DMS114 treated with DMSO at 0.1 percent for 48 hours (cell line): ENCODE measurements at regions not wholly inside any gene's neighbourhood (a gene's known extent, or its start where the extent isn't known, plus 50 kb on each side); places are given as distances from the start of the nearest gene placed in this dataset.

Source experiments
- DNase-seq: peaks from one replicate; lab custom pipeline; 2025; ENCODE audit not compliant: unreplicated experiment; lab: John Stamatoyannopoulos, UW

GRCh38 chr5:158413122-158413680, 554.3 kb upstream of the CLINT1 start:
- no peak for DNase-seq

- no peak for DNase-seq
Observed at GRCh38 chr5:158410976-158411375, 552.0 kb upstream of the CLINT1 start.

- DNase-seq = no peak
Observed at GRCh38 chr5:158409507-158409906, 550.6 kb upstream of the CLINT1 start.

GRCh38 chr5:158407824-158408195, 548.9 kb upstream of the CLINT1 start:
- no peak for DNase-seq

GRCh38 chr5:158406884-158407823, 548.2 kb upstream of the CLINT1 start:
- DNase-seq = no peak

GRCh38 chr5:158398360-158399201, 539.6 kb upstream of the CLINT1 start:
- DNase-seq = no peak

- no peak for DNase-seq
Observed at GRCh38 chr5:158397278-158397677, 538.3 kb upstream of the CLINT1 start.

GRCh38 chr5:158394102-158394501, 535.2 kb upstream of the CLINT1 start:
- no peak for DNase-seq

- no peak for DNase-seq
Observed at GRCh38 chr5:158393457-158393856, 534.5 kb upstream of the CLINT1 start.

GRCh38 chr5:158392753-158393152, 533.8 kb upstream of the CLINT1 start:
- no peak for DNase-seq

GRCh38 chr5:158390577-158390976, 531.6 kb upstream of the CLINT1 start:
- no peak for DNase-seq

GRCh38 chr5:158389786-158390185, 530.8 kb upstream of the CLINT1 start:
- DNase-seq = no peak

GRCh38 chr5:158388021-158388420, 529.1 kb upstream of the CLINT1 start:
- DNase-seq = no peak

GRCh38 chr5:158387499-158387898, 528.6 kb upstream of the CLINT1 start:
- no peak for DNase-seq

GRCh38 chr5:158385982-158386381, 527.0 kb upstream of the CLINT1 start:
- DNase-seq = no peak

- no peak for DNase-seq
Observed at GRCh38 chr5:158384535-158385481, 525.9 kb upstream of the CLINT1 start.

GRCh38 chr5:158383486-158383885, 524.5 kb upstream of the CLINT1 start:
- no peak for DNase-seq

- DNase-seq = no peak
Observed at GRCh38 chr5:158382473-158382872, 523.5 kb upstream of the CLINT1 start.

GRCh38 chr5:158381614-158382160, 522.7 kb upstream of the CLINT1 start:
- no peak for DNase-seq

GRCh38 chr5:158380661-158381060, 521.7 kb upstream of the CLINT1 start:
- DNase-seq = no peak
